Ureter (tissue), 1 donor: ENCODE measurements at regions not wholly inside any gene's neighbourhood (a gene's known extent, or its start where the extent isn't known, plus 50 kb on each side); places are given as distances from the start of the nearest gene placed in this dataset.

Experiments
- DNase-seq: peaks from one replicate; pipeline ENCODE4 v3.0.0-alpha.2; 2020; ENCODE audit warnings: low spot score
- donor health status: DM: yes; HTN: yes; CAD: no.

- no peak for DNase-seq
Observed at GRCh38 chr4:25578432-25578831, 77.2 kb upstream of the SLC34A2 start.

GRCh38 chr4:25580633-25581467, 74.8 kb upstream of the SLC34A2 start:
- DNase-seq = no peak

- DNase-seq = no peak
Observed at GRCh38 chr4:25585901-25586523, 69.6 kb upstream of the SLC34A2 start.

- no peak for DNase-seq
Observed at GRCh38 chr4:25588206-25588605, 67.4 kb upstream of the SLC34A2 start.

GRCh38 chr4:25590171-25590570, 65.5 kb upstream of the SLC34A2 start:
- DNase-seq = no peak

GRCh38 chr4:25592736-25593135, 62.9 kb upstream of the SLC34A2 start:
- no peak for DNase-seq
